ENCODE measurements at regions not wholly inside any gene's neighbourhood (a gene's known extent, or its start where the extent isn't known, plus 50 kb on each side); places are given as distances from the start of the nearest gene placed in this dataset.

- DNase-seq (ENCODE audit: low spot score), result no peak
Measured at GRCh38 chr14:84001023-84001422, 1528.9 kb upstream of the FLRT2 start.

- DNase-seq (ENCODE audit: low spot score), result peak; percentile 29
Measured at GRCh38 chr14:84003346-84003745, 1526.6 kb upstream of the FLRT2 start.

GRCh38 chr14:84006643-84007155 is 1523.2 kb upstream of the FLRT2 start:
- no peak for DNase-seq (ENCODE audit: low spot score)

GRCh38 chr14:84013424-84013823 is 1516.5 kb upstream of the FLRT2 start:
- no peak for DNase-seq (ENCODE audit: low spot score)

- DNase-seq (ENCODE audit: low spot score), result no peak
Measured at GRCh38 chr14:84017495-84017894, 1512.4 kb upstream of the FLRT2 start.

GRCh38 chr14:84021433-84021832 is 1508.5 kb upstream of the FLRT2 start:
- DNase-seq (ENCODE audit: low spot score), result no peak

GRCh38 chr14:84024231-84024820 is 1505.6 kb upstream of the FLRT2 start:
- DNase-seq (ENCODE audit: low spot score), result no peak

GRCh38 chr14:84025106-84026012 is 1504.6 kb upstream of the FLRT2 start:
- DNase-seq (ENCODE audit: low spot score), result no peak

GRCh38 chr14:84027351-84027750 is 1502.6 kb upstream of the FLRT2 start:
- no peak for DNase-seq (ENCODE audit: low spot score)

GRCh38 chr14:84028080-84028604 is 1501.8 kb upstream of the FLRT2 start:
- DNase-seq (ENCODE audit: low spot score), result no peak

GRCh38 chr14:84029246-84029645 is 1500.7 kb upstream of the FLRT2 start:
- DNase-seq (ENCODE audit: low spot score), result no peak

- DNase-seq (ENCODE audit: low spot score), result no peak
Measured at GRCh38 chr14:84029720-84030119, 1500.2 kb upstream of the FLRT2 start.

GRCh38 chr14:84036840-84037239 is 1493.1 kb upstream of the FLRT2 start:
- peak; percentile 17 for DNase-seq (ENCODE audit: low spot score)

GRCh38 chr14:84037593-84037992 is 1492.4 kb upstream of the FLRT2 start:
- no peak for DNase-seq (ENCODE audit: low spot score)

GRCh38 chr14:84040101-84040500 is 1489.8 kb upstream of the FLRT2 start:
- no peak for DNase-seq (ENCODE audit: low spot score)

- no peak for DNase-seq (ENCODE audit: low spot score)
Measured at GRCh38 chr14:84041421-84041820, 1488.5 kb upstream of the FLRT2 start.

GRCh38 chr14:84042992-84043391 is 1487.0 kb upstream of the FLRT2 start:
- DNase-seq (ENCODE audit: low spot score), result no peak

GRCh38 chr14:84064316-84065125 is 1465.4 kb upstream of the FLRT2 start:
- no peak for DNase-seq (ENCODE audit: low spot score)

GRCh38 chr14:84065811-84066210 is 1464.1 kb upstream of the FLRT2 start:
- DNase-seq (ENCODE audit: low spot score), result no peak

GRCh38 chr14:84068288-84068687 is 1461.7 kb upstream of the FLRT2 start:
- no peak for DNase-seq (ENCODE audit: low spot score)

GRCh38 chr14:84071061-84071460 is 1458.9 kb upstream of the FLRT2 start:
- no peak for DNase-seq (ENCODE audit: low spot score)

GRCh38 chr14:84074626-84075025 is 1455.3 kb upstream of the FLRT2 start:
- no peak for DNase-seq (ENCODE audit: low spot score)

Measured in COLO829 (cell line).